Right lobe of liver (tissue), 4 donors: ENCODE measurements at regions not wholly inside any gene's neighbourhood (a gene's known extent, or its start where the extent isn't known, plus 50 kb on each side); places are given as distances from the start of the nearest gene placed in this dataset.

Source experiments
- CTCF ChIP-seq, 4 donors: fragments of 200-600 bp in 3 of 4; fragments of 450-650 bp in 1 of 4; IDR thresholded peaks; one replicate each; pipeline versions ENCODE4 v1.5.1 to v1.8.0; 2016 to 2022; ENCODE audit warnings: antibody characterized with exemption in 4 of 4, mild to moderate bottlenecking in 2 of 4
- POLR2A ChIP-seq: fragments of 450-650 bp; IDR thresholded peaks from one replicate; pipeline ENCODE4 v1.6.1; 2017; ENCODE audit warnings: antibody characterized with exemption, mild to moderate bottlenecking
- donor health status: DM: no; HTN: no; CAD: no.
- donor health status: DM: no; HTN: no; CAD: no.
- donor health status: DM: no; HTN: yes; CAD: no.

- TF ChIP-seq CTCF (IDR thresholded peaks at IDR 0.05) (no peak), POLR2A (no peak)
Measured at GRCh38 chr12:98182821-98183220, 332.6 kb upstream of the TMPO start.
